ENCODE measurements at regions not wholly inside any gene's neighbourhood (a gene's known extent, or its start where the extent isn't known, plus 50 kb on each side); places are given as distances from the start of the nearest gene placed in this dataset.

- no peak overlapping the region for H3K18ac ChIP-seq (ENCODE audit: extremely low read depth, low read length)
- peaks cover under 1 to 2% of the 10 kb centered on the region in 2 experiments for H4K20me1 ChIP-seq (replicated peaks in 1 of 2; ENCODE audit: control insufficient read depth in 1 of 2, insufficient read depth in 2 of 2, low read length in 2 of 2)
- H2BK15ac ChIP-seq (ENCODE audit: low read length), result no peak overlapping the region; the same call in 1 of the 2 replicates
- no peaks in the 10 kb centered on the region for H3K9me3 ChIP-seq (ENCODE audit: insufficient read depth in 2 of 2, low read depth in 1 of 2, low read length in 1 of 2)
- no peak overlapping the region for H4K91ac ChIP-seq (replicated peaks; ENCODE audit: insufficient read length, low read length)
- no peak overlapping the region for H3K56ac ChIP-seq (replicated peaks; ENCODE audit: insufficient read length, low read depth, low read length)
- no peak overlapping the region for H2BK120ac ChIP-seq (replicated peaks; ENCODE audit: low read depth, low read length)
- ChIA-PET CTCF (ENCODE audit: partially characterized antibody) (no interaction called here), POLR2A (ENCODE audit: partially characterized antibody) (no interaction called here)
- H2BK20ac ChIP-seq (ENCODE audit: low read length), result no peak overlapping the region
- FAIRE-seq (no peak), DNase-seq (ENCODE audit: low read depth in 1 of 2, low spot score in 2 of 2) (no peak)
- no peak overlapping the region for H3K4me3 ChIP-seq (ENCODE audit: extremely low read depth in 1 of 4, insufficient read depth in 2 of 4, low read depth in 3 of 4, low read length in 4 of 4)
- no peaks in the 10 kb centered on the region for H3K79me2 ChIP-seq (ENCODE audit: control insufficient read depth in 1 of 2, insufficient read depth in 2 of 2, low read length in 2 of 2)
- H4K5ac ChIP-seq (ENCODE audit: insufficient read length, low read depth, low read length), result no peak overlapping the region
- no peak overlapping the region for H3K4me2 ChIP-seq (ENCODE audit: insufficient read depth in 1 of 2, low read depth in 2 of 2, low read length in 2 of 2)
- no peak overlapping the region for H3K23ac ChIP-seq (ENCODE audit: insufficient read length)
- 91% methylated on average over 10 of the region's 10 CpGs; no CpG with 5 or more reads in 1 of the 2 experiments for WGBS, 2 experiments (ENCODE audit: extremely low coverage in 1 of 2, insufficient coverage in 1 of 2, insufficient read length in 1 of 2, insufficient replicate concordance in 2 of 2, low coverage in 1 of 2, low lambda C conversion rate in 2 of 2, missing lambda C conversion rate in 1 of 2)
- no peak overlapping the region for H2BK5ac ChIP-seq (ENCODE audit: low read depth, low read length)
- no peaks in the 10 kb centered on the region for H3K27me3 ChIP-seq (replicated peaks in 1 of 4; ENCODE audit: control insufficient read depth in 3 of 4, extremely low read depth in 1 of 4, insufficient read depth in 3 of 4, low read length in 3 of 4)
- H2AK5ac ChIP-seq (ENCODE audit: low read depth, low read length), result no peak overlapping the region
- no peak overlapping the region for H2AFZ ChIP-seq (ENCODE audit: low read length)
- no peaks in the 10 kb centered on the region for H3K79me1 ChIP-seq (ENCODE audit: low read depth, low read length)
- H3K9ac ChIP-seq (replicated peaks in 1 of 4; ENCODE audit: extremely low read depth in 1 of 4, low read depth in 3 of 4, low read length in 3 of 4), result no peak overlapping the region
- H3K36me3 ChIP-seq (ENCODE audit: control insufficient read depth in 2 of 4, insufficient read depth in 4 of 4, low read length in 3 of 4), result no peaks in the 10 kb centered on the region; a peak in 1 of 8 replicates
- no peaks in the 10 kb centered on the region; a peak in 1 of 7 replicates for H3K4me1 ChIP-seq (replicated peaks in 1 of 4; ENCODE audit: control insufficient read depth in 3 of 4, insufficient read depth in 4 of 4, low read length in 3 of 4)
- H3K23me2 ChIP-seq (ENCODE audit: low read depth, low read length), result peaks cover 2% of the 10 kb centered on the region; the same call in 1 of the 2 replicates
- no peak overlapping the region for H3K4ac ChIP-seq (replicated peaks; ENCODE audit: insufficient read length, low read depth, low read length)
- H3K27ac ChIP-seq (ENCODE audit: low read depth, low read length), result no peak overlapping the region
- no peak overlapping the region for H2BK12ac ChIP-seq (ENCODE audit: low read depth, low read length)
- no peak overlapping the region for H4K8ac ChIP-seq (ENCODE audit: extremely low read depth, insufficient read depth, low read length)
- no peak overlapping the region for H3K14ac ChIP-seq (ENCODE audit: insufficient read length)
- no peak for TF ChIP-seq CREB1 (IDR thresholded peaks at IDR 0.05)
- TF ChIP-seq BACH1 (IDR thresholded peaks at IDR 0.05; ENCODE audit: low read length), result no peak
- TF ChIP-seq CBX8 (IDR thresholded peaks at IDR 0.05; ENCODE audit: borderline replicate concordance, low read depth, low read length), result no peak
- no peak for TF ChIP-seq TAF1 (IDR thresholded peaks at IDR 0.05; ENCODE audit: low read depth, low read length)
These were observed 134.3 kb downstream of the ACKR3 start for GRCh38 chr2:236703906-236704305.

Measured in H1 (cell line).